HEK293 (cell line): ENCODE measurements at regions not wholly inside any gene's neighbourhood (a gene's known extent, or its start where the extent isn't known, plus 50 kb on each side); places are given as distances from the start of the nearest gene placed in this dataset.

Experiments used
- CTCF ChIA-PET: fragments of 350-600 bp; formaldehyde crosslinking; extraction: SDS; loops from one replicate; lab custom pipeline; 2021; ENCODE audit warnings: antibody characterized with exemption; lab: Yijun Ruan, JAX
- POLR2A ChIA-PET: fragments of 300-600 bp; formaldehyde crosslinking; extraction: SDS; loops from one replicate; lab custom pipeline; 2020; ENCODE audit warnings: antibody characterized with exemption, inconsistent platforms; lab: Yijun Ruan, JAX
- H3K27ac ChIP-seq: fragments of 200-500 bp; sonication (Bioruptor generic); 2 replicates; pipeline ENCODE4 v1.5.1; 2014; ENCODE audit warnings: low read depth, low read length, control low read depth, inconsistent platforms; ENCODE audit errors: extremely low read depth
- H3K36me3 ChIP-seq, 2 experiments: fragments of 200-500 bp in 1 of 2; sonication (Bioruptor generic) in 1 of 2; 1 replicate in 1 of 2; 2 replicates in 1 of 2; pipeline ENCODE4 v1.5.1; 2014 to 2017; ENCODE audit warnings: inconsistent platforms in 2 of 2, low read length in 2 of 2; ENCODE audit not compliant: control insufficient read depth in 2 of 2, insufficient read depth in 1 of 2
- H3K4me1 ChIP-seq: fragments of 200-500 bp; sonication (Bioruptor generic); 2 replicates; pipeline ENCODE4 v1.5.1; 2014; ENCODE audit warnings: mild to moderate bottlenecking, low read length, inconsistent platforms; ENCODE audit not compliant: control insufficient read depth, insufficient read depth
- H3K4me3 ChIP-seq: 2 replicates; pipeline ENCODE4 v1.5.1; 2011; ENCODE audit warnings: low read depth, mild to moderate bottlenecking, control low read depth, low read length, moderate library complexity
- H3K9me3 ChIP-seq: fragments of 200-500 bp; sonication (Bioruptor generic); 2 replicates; pipeline ENCODE4 v1.5.1; 2014; ENCODE audit warnings: low read depth, low read length, inconsistent platforms; ENCODE audit not compliant: control insufficient read depth, insufficient read depth
- HIC1 ChIP-seq: fragments of 450-650 bp; formaldehyde crosslinking; IDR thresholded peaks from 2 replicates; pipeline ENCODE4 v1.5.1; 2016; ENCODE audit warnings: missing biosample characterization, missing genetic modification characterization
- HOXD13 ChIP-seq: sonication (generic); formaldehyde crosslinking; IDR thresholded peaks from 2 replicates; pipeline ENCODE4 v1.8.0; 2022; ENCODE audit warnings: missing genetic modification reagents, borderline replicate concordance
- MZF1 ChIP-seq: fragments of 450-650 bp; formaldehyde crosslinking; IDR thresholded peaks from 2 replicates; pipeline ENCODE4 v1.5.1; 2017; ENCODE audit warnings: missing biosample characterization, missing genetic modification characterization, borderline replicate concordance
- OVOL3 ChIP-seq: fragments of 450-650 bp; formaldehyde crosslinking; IDR thresholded peaks from 2 replicates; pipeline ENCODE4 v1.5.1; 2016; ENCODE audit warnings: missing biosample characterization, missing genetic modification characterization
- SCRT2 ChIP-seq: fragments of 450-650 bp; formaldehyde crosslinking; IDR thresholded peaks from 2 replicates; pipeline ENCODE4 v1.5.1; 2016; ENCODE audit warnings: missing biosample characterization, missing genetic modification characterization
- TSHZ1 ChIP-seq: fragments of 450-650 bp; formaldehyde crosslinking; IDR thresholded peaks from 2 replicates; pipeline ENCODE4 v1.5.1; 2016; ENCODE audit warnings: missing biosample characterization, missing genetic modification characterization, borderline replicate concordance
- ZBTB49 ChIP-seq: fragments of 450-650 bp; formaldehyde crosslinking; IDR thresholded peaks from 2 replicates; pipeline ENCODE4 v1.5.1; 2016; ENCODE audit warnings: missing biosample characterization, missing genetic modification characterization, low read depth
- ZNF138 ChIP-seq: fragments of 450-650 bp; formaldehyde crosslinking; IDR thresholded peaks from 2 replicates; pipeline ENCODE4 v1.5.1; 2016; ENCODE audit warnings: missing biosample characterization, missing genetic modification characterization, borderline replicate concordance
- ZNF169 ChIP-seq: fragments of 450-650 bp; formaldehyde crosslinking; IDR thresholded peaks from 2 replicates; pipeline ENCODE4 v1.5.1; 2016; ENCODE audit warnings: missing biosample characterization, missing genetic modification characterization
- ZNF19 ChIP-seq: fragments of 450-650 bp; formaldehyde crosslinking; IDR thresholded peaks from 2 replicates; pipeline ENCODE4; 2016; ENCODE audit warnings: missing biosample characterization, missing genetic modification characterization, low read depth
- ZNF239 ChIP-seq: fragments of 450-650 bp; formaldehyde crosslinking; IDR thresholded peaks from 2 replicates; pipeline ENCODE4 v1.5.1; 2016; ENCODE audit warnings: missing biosample characterization, missing genetic modification characterization
- ZNF292 ChIP-seq: fragments of 450-650 bp; formaldehyde crosslinking; IDR thresholded peaks from 2 replicates; pipeline ENCODE4 v1.5.1; 2016; ENCODE audit warnings: low read depth, missing biosample characterization, missing genetic modification characterization, borderline replicate concordance
- ZNF302 ChIP-seq: fragments of 450-650 bp; formaldehyde crosslinking; IDR thresholded peaks from 2 replicates; pipeline ENCODE4 v1.5.1; 2016; ENCODE audit warnings: missing biosample characterization, missing genetic modification characterization, low read depth
- ZNF341 ChIP-seq: fragments of 450-650 bp; formaldehyde crosslinking; IDR thresholded peaks from 2 replicates; pipeline ENCODE4; 2016; ENCODE audit warnings: low read depth, missing biosample characterization, missing genetic modification characterization
- ZNF513 ChIP-seq: fragments of 450-650 bp; IDR thresholded peaks from 2 replicates; pipeline ENCODE4 v1.5.1; 2018; ENCODE audit warnings: missing biosample characterization, missing genetic modification characterization
- ZNF658 ChIP-seq: fragments of 450-650 bp; formaldehyde crosslinking; IDR thresholded peaks from 2 replicates; pipeline ENCODE4; 2016; ENCODE audit warnings: missing biosample characterization, missing genetic modification characterization
- ZNF670 ChIP-seq: fragments of 450-650 bp; formaldehyde crosslinking; IDR thresholded peaks from 2 replicates; pipeline ENCODE4 v1.5.1; 2016; ENCODE audit warnings: missing biosample characterization, missing genetic modification characterization, low read depth
- ZNF701 ChIP-seq: fragments of 450-650 bp; formaldehyde crosslinking; IDR thresholded peaks from 2 replicates; pipeline ENCODE4 v1.5.1; 2016; ENCODE audit warnings: missing biosample characterization, missing genetic modification characterization
- ZNF76 ChIP-seq: fragments of 450-650 bp; formaldehyde crosslinking; IDR thresholded peaks from 2 replicates; pipeline ENCODE4; 2016; ENCODE audit warnings: low read depth, missing biosample characterization, missing genetic modification characterization, borderline replicate concordance

GRCh38 chr3:31449318-31449717 is 83.4 kb upstream of the STT3B start:
- TF ChIP-seq HOXD13 (no peak), HIC1 (tag by site-specific recombination) (no peak), ZNF670 (no peak), ZNF292 (tag by site-specific recombination) (no peak)
- H3K36me3 ChIP-seq: no peaks in the 10 kb centered on the region
- H3K9me3 ChIP-seq: no peaks in the 10 kb centered on the region
- H3K4me1 ChIP-seq: no peaks in the 10 kb centered on the region
- CTCF ChIA-PET: interaction anchor here (0.7 to 0.8 kb wide), 4 partner anchors 13 to 82 kb away, joined by 3 to 5 read pairs (median 3); no protein-coding TSS in a partner anchor
- POLR2A ChIA-PET: no interaction called here
- no peak overlapping the region for H3K27ac ChIP-seq
- no peak overlapping the region for H3K4me3 ChIP-seq

GRCh38 chr3:31450345-31450744 is 82.4 kb upstream of the STT3B start:
- Histone ChIP-seq H3K4me1 (no peaks in the 10 kb centered on the region), H3K27ac (no peak overlapping the region), H3K36me3 (no peaks in the 10 kb centered on the region), H3K9me3 (no peaks in the 10 kb centered on the region), H3K4me3 (no peak overlapping the region)
- POLR2A ChIA-PET: no interaction called here
- TF ChIP-seq ZNF169 (tag by site-specific recombination) (no peak), SCRT2 (tag by site-specific recombination) (no peak), ZNF138 (tag by site-specific recombination) (no peak), ZNF239 (no peak), ZNF658 (tag by site-specific recombination) (no peak), TSHZ1 (tag by site-specific recombination) (no peak), ZNF341 (no peak), ZNF513 (tag by site-specific recombination) (no peak), MZF1 (tag by site-specific recombination) (no peak), ZBTB49 (no peak), ZNF302 (tag by site-specific recombination) (no peak), ZNF701 (tag by site-specific recombination) (no peak), ZNF19 (tag by site-specific recombination) (no peak), OVOL3 (tag by site-specific recombination) (no peak), ZNF76 (no peak)
- CTCF ChIA-PET: interaction anchor here (0.8 kb wide), 1 partner anchor 18 kb away, joined by 3 read pairs; no protein-coding TSS in a partner anchor
